GM18499 (cell line): ENCODE measurements at regions not wholly inside any gene's neighbourhood (a gene's known extent, or its start where the extent isn't known, plus 50 kb on each side); places are given as distances from the start of the nearest gene placed in this dataset.
A peak's percentile ranks its signal among the peaks of the same experiment; 100 is the strongest.

Experiments used
- ATAC-seq: cut with Tn5 transposase; IDR thresholded peaks from one replicate; pipeline ENCODE4 v1.9.1; 2021; ENCODE audit warnings: moderate number of reproducible peaks; ENCODE audit not compliant: insufficient read depth, unreplicated experiment

DNA sequence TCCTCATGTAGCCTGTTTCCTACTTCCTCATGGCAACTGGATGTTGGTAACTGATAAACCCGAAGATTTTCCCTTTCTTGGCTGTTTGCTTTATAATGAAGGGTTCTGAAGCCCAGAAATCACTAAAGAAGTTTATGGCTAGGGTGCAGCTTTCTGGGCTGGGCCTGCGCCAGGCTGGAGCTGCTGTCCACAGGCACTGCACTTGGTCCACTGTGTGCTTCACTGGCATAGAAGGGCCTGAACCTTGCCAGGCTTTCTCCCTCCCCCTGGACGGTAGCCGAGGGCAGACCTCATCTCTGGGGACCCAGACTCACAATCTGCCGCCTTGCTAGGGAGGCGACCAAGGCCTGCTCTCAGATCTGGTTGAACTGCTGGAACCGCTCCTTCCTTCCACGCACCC lies 133.3 kb upstream of the SPRED2 start:
- no peak for ATAC-seq

DNA sequence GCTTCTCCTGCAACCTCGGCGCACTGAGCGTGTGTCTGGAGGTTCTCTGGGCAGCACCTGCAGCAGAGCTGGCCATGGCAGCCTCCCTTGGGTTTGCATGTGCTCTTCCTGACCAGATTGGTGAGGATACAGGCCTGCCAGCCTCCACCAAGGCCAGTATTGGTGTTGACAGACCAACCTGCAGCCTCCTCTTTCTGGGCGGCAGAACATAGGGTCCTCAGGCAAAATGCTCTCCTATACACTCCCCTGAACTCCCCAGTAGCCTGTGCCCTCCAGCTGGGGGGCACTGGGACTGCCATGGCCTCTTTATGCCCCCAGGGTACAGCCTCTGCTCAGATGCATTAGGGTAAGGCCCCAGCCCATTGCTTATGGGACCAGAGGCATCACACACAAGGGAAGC lies 131.9 kb upstream of the SPRED2 start:
- ATAC-seq: no peak

DNA sequence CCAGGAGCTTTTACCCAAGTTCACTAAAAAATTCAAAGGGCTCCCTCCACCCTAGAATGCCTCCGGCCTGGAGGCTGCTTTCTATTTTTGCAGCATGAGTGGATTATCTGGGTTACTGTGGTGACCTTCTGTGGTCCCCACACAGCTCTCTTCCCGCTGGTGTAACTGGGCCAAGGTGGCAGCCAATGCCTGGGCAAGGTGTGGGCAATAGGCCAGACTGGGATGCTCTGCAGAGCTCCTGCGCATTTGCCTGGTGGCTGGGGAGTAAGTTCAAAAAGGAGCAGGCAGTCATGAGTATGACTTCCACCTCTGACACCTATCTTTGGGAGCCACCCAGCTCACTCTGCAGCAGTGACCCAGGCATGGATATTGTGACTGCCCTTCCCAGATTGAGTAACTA lies 130.5 kb upstream of the SPRED2 start:
- no peak for ATAC-seq

DNA sequence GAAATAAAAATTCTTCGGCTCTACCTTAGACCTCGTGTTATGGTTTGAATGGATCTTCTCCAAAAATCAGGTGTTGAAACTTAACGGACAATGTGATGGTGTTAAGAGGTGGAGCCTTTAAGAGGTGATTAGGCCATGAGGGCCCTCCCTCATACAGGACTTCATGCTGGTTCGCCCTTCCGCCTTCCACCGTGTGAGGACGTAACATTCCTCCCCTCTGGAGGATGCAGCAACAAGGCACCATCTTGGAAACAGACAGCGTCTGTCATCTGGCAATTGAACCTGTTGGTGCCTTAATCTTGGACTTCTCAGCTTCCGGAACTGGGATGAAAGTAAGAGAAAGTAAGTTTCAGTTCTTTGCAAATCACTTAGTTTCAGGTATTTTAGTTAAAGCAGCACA lies 126.3 kb upstream of the SPRED2 start:
- no peak for ATAC-seq

DNA sequence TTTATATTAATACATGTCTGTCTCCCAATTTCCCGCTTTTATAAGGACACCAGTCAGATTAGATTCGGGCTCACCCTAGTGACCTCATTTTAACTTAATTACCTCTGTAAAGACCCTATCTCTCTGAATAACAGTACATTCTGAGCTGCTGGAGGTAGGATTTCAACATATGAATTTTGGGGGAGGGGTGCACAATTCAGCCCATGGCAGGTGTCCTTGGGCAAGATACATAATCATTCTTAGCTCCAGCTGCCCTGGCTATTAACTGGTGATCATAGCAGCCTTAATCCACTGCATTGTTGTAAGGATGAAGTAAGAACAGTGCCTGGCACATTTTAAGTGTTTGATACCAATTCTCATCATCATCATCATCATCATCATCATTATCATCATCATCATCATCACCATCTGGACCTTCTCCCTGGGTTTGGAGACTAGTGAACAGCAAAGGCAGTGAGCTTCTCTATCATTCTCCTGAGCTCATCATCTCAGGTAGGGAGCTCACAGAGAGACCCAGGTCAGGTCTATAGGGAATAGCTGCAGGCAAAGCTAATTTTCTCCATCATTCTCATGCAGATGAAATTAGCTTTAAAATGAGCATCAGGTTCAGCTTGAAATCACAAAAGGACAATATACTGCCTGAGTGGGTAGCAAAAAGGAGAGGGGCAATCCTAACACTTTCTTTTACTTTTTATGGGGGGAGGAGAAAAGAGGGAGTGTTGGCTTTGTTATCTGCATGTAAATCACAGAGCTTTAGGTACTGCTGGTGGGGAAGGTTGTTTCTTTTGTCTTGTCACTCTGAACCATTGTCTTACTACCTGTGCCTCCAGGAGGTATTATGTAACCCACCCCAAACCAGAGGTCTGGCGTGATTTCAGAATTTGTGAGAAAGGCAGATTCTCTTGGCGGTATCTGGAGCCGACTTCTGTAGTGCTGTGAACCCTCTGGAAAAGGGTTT lies 125.5 kb upstream of the SPRED2 start:
- no peak for ATAC-seq

DNA sequence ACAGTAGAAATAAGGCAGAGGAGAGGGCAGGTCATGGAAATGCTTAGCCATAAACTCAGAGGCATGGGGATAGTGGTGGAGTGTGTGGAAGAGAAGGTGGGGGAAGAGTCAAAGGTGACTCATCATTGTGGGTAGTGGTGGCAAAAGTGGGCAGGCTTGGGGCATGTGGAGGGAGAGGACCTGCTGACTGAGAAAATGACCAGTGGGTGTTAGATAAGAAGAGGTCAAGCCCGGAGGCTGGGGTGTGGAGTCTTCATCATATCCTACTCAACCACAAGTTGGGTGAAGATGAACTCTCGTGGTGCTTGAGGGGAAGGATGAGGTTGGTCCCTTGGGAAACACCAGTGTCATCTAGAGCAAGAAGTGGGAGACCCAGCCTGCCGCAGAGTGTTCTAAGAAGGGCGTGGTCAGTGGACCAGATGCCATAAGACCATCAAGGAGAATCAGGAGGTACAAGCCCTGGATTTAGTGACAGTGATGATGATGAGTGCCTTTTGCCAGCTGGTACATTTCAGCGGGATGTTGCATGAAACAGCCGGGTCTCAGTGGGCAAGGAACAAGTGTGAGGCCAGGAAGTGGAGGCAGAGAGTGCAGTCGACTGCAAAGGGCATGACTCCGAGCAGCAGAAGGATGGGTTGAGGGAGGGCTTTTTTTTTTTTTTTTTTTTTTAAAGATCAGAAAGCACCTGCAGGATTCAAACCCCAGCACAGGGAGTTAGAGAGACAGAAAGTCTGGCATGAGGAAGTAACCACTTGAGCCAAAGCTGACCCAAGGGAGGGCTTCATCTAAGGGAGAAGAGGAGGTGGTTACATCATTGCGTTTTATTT lies 122.6 kb upstream of the SPRED2 start:
- ATAC-seq: no peak

DNA sequence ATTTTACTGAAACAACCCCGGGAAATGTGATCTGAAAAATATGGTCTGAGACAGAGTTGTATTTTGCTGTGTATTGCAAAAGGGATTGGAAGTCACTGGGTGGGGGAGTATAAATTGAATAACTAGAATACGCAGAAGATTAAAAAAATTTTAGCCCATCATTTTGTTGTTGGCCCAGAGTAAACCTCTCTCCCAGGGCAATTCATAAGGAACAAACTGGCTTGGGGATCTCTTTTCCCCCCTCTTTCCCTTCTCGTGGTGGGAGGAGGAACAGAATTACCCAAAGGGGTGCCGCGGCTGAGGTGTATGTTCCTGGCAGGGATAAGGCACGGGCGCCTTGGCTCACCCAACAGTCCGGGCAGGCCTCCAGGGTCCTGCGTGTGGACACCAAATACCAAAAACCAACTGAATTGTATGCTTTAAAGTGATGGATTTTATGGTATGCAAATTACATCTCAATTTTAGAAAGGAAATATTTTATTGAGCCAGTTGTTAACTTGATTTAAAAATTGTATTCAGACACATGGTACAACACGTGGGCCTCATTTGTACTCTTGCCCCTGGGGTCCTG lies 121.2 kb upstream of the SPRED2 start:
- no peak for ATAC-seq

DNA sequence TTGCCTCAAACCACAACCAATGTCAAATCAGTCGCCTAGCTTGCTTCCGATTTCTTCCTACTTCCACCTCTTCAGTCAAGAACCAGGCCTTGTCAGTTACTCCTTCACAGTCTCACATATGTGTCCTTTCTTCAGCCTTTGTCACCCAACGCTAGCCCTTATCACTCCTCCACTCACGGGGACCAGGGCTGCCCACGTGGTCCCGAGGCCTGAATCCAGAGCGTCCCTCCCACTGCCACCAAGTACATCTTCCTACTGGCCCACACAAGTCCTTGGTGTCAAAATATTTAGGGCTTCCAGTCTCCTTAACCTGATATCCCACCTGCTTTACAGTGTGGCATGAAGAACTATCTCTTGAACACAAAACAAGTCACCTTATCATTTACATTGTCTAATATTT lies 119.1 kb upstream of the SPRED2 start:
- no peak for ATAC-seq

DNA sequence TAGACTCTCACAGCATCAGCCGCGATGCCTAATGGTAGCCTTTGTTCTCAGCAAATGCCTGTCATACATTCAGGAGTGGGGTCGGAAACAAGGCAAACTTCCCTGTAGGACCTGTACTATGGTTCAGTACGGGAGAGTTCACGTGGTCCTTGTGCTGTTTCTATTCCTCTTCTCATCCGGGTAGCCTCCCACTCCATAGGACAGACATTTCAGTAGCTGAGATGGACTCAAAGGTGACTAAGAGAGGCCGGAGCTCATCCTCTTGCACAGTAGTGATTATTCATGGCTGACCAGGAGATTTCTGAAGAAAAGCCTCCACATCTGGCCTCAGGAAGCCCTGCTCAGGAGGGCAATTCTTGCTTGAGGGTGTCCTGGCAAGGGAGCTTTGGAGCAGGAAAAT lies 117.8 kb upstream of the SPRED2 start:
- ATAC-seq: no peak

DNA sequence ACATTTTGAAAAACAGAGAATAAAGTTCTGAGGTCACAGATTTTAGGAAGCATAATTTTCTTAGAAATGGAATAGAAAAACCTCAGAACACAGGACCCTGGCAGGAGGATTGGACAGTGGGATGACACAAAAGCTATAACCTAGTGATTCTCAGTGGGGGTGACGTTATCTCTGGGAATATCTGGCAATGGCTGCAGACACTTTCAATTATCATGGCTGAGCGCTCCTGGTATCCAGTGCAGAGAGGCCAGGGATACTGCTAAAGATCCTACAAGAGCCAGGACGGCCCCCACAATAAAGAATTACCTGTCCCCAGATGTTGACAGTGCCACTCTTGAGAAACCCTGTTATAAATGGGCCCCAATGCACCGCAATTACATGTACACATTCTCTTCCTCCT lies 117.2 kb upstream of the SPRED2 start:
- no peak for ATAC-seq

DNA sequence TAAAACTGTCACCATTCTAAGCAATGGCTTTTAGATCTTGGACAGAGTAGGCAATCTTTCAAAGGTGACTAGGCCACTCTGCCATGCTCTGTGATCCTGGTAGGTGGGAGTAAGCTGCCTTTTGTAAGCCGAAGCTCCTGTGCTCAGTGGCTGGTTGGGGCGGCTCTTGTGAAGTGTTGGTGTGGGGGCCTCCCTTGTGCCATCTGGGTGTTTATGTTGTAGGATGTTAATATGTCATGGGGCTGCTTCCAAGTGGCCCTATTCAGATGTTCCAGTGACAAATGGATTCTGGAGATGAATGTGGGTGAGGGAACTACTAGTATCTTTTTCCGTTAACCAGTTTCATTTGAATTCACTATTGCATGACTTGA lies 116.8 kb upstream of the SPRED2 start:
- no peak for ATAC-seq

DNA sequence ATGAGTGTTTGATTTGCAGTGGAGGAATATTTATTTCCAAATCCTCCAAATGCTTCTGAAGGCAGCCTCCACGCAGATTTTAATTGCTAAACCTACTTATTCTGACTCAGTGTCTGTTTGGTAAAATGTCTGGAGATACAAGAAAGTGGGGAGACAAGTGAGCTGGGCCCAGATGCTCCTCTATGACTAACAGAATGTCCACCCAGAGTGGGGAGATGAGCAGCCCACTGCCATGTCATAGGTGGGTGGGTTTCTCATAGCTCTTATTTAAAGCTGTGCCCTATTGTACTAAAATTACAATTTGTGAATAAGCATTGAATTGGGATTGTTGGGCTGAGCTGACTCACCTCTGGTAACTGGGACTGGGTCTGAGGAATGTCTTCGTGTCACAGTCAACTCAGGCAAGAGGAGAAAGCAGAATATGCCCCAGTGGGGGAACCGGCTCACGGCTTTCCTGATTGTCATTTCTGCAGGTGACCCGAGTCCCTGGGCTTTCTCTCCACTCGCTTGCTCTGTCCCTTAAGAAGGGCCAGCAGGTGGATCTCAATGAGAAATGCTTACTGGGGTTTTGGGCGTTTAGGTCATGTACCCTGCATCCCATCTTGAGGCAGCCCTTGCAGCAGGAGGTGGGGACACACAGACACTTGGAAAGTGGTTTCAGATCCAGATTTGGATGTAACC lies 116.3 kb upstream of the SPRED2 start:
- ATAC-seq: no peak

DNA sequence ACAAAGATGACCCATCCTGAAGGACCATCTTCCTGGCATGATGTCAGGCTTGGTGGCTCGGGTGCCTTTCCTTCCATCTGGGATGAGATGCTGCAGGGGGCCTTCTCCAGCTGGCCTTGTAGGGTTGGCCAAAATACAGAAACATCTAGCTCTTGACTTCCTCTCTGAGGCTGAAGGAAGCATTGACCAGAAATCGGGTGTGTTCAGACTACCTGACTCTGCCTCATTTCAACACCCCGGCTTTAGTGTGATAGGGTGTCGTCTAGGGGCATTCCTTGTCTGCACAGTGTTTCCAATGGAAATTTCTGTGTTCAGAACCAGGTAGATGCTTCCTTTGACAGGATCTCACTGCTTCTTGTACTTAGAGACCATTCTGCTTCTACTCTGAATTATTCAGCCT lies 115.7 kb upstream of the SPRED2 start:
- ATAC-seq: no peak

DNA sequence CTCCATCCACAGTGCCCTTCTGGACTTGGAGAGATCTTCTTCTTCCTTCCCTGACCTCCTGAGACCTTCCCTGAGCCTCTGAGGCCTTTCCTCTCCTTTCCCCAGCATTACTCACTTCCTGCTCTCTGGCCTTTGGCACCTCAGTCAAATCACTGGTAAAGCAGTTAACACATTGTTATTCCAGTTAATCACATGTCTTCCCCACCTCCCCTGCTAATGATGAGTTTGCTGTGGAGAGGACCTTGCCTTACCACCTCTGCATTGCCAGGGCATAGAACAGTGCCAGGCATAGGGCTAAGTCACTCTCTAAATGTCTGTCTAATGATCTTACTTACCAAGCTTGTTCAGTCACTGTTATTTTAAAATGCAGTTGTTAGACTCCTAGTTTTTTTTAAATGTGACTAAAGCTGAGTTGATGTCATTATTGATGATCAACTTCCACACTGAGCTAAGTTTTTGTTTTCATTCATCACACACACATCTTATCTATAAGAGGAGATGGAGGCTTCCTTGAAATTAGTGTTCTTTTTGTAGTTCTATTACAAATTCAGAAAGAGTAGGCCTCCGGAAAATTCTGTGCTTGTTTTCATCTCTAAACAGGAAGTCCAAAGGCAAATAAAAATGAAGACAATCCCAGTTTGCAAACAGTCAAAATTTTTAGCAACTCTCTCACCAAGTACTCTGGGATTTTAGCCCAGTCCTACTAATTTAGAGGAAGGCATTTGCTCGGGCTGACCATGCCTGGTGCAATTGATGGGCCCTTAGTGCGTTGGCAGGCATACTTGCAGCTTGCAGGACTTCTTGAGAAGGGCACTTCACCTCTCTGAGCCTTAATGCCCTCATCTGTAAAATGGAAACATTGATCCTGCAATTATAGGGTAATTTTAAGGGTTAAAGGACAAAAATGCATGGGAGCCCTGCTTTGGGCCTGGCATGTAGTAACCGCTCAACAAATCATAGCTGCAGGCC lies 113.7 kb upstream of the SPRED2 start:
- no peak for ATAC-seq

DNA sequence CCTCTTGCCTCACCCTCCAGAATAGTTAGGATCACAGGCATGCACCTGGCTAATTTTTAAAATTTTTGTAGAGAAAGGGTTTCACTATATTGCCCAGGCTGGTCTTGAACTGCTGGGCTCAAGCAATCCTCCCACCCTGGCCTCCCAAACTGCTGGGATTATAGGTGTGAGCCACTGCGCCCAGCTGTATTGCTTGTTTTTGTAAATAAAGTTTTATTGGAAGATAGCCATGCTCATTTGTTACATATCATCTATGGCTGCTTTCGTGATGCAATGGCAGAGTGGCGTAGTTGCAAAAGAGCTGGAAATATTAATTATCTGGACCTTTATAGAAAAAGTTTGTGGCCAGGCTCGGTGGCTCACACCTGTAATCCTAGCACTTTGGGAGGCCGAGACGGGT lies 109.4 kb upstream of the SPRED2 start:
- ATAC-seq: no peak

DNA sequence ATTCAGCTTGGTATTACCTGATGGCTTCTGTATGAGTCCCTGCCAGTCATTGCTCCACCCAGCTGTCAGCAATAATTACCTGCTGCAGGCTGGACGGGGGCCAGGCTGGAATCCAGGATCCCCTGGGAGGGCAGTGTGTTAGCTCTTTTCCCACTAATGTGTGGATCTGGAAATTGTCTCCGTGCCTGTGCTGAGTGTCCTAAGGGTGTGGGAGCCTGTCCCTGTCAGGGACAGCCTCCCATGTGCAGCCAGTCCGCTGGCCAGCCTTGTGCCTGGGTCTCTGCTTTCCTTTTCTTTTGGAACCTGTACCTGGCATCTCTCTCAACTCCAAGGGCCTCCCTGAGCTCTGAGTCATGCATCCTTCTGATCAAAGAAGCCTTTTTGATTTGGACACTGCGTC lies 107.2 kb upstream of the SPRED2 start:
- ATAC-seq: no peak

DNA sequence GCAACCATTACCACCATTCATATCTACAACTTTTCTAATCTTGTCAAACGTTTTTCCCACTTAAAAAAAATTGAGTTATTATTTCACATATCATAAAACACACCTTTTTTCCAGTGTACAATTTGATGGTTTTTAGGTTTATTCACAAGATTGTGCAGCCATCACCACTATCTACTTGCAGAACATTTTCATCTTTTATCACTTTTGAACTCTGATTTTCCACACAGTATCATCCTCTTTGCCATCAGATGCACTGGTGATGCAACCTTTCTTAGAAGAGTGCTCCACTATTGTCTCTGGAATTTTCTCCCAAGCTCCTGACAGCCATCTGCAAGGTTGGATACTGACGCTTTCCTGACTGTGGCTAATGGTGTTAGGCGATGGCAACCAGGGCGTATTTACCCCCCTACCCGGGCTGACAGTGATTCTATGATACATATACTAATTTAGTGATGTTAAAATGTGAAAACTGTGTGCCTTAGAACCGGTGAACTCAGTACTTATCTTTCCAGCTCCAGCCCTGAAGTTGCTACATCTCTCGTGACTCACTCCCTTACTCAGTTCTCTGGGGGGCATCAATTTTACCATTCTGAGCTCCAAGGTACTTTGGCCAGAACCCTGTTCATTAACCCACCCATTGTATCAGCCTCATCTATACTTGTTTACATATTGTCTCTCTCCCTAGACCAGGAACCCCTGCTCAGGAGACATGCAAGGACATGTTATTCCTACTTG lies 105.4 kb upstream of the SPRED2 start:
- no peak for ATAC-seq

DNA sequence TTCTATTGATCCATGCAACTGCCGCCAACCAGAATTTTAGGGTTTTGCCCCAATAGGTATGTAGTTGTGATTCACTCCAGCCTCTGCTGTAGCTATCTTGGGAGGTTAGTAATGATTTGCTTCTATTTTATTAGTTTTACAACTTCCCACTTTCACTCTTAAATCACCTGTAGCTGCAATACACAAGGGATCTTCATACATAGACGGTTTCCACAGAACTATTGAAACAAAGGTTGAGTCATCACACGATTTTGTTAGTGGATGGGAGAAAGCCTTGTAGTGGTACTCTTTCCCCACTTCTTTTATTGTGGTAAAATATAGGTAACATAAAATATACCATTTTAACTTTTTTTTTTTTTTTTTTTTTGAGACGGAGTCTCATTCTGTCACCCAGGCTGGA lies 104.2 kb upstream of the SPRED2 start:
- ATAC-seq: peak; percentile 84

DNA sequence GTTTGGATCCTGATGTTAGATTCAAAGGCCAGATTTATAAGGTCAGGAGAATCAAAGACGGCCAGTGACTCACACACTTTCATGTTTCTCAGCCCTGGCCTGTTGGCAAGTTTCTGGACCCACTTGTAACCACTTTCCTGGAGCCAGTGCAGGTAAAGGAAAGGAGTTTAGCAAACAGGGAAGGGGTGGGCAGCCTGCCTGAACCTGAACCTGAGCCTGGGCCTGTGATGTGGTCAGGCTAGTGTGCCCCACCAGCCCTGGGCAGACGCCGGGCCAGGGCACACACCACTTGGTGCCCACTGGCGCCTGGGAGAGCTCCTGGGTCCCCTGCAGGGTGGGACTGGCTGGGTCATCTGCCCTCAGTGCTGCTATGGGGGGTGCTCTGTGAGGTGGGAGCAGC lies 100.5 kb upstream of the SPRED2 start:
- no peak for ATAC-seq
